GM12878 (cell line): ENCODE measurements at regions not wholly inside any gene's neighbourhood (a gene's known extent, or its start where the extent isn't known, plus 50 kb on each side); places are given as distances from the start of the nearest gene placed in this dataset.

Experiments used
- ATAC-seq: fragments of 200-7000 bp; cut with Tn5 transposase; 3 replicates; pipeline ENCODE4 v1.9.1; 2020; ENCODE audit warnings: mild to moderate bottlenecking, moderate library complexity
- BruUV-seq: library from RNA; stranded (reverse); fragments of 400-500 nt; replicated peaks from 2 replicates; lab custom pipeline; 2021; lab: Mats Ljungman, UMichigan
- CTCF ChIA-PET: fragments of 300-600 bp; sonication (Branson Sonifier 250); formaldehyde crosslinking; extraction: SDS; loops from one replicate; lab custom pipeline; 2021; ENCODE audit warnings: inconsistent platforms; lab: Yijun Ruan, JAX
- POLR2A ChIA-PET: fragments of 350-600 bp; formaldehyde crosslinking; extraction: SDS; loops from one replicate; lab custom pipeline; 2021; ENCODE audit warnings: inconsistent platforms; lab: Charles Lee
- RAD21 ChIA-PET: fragments of 300-600 bp; sonication (Branson Sonifier 250); formaldehyde crosslinking; loops from one replicate; lab custom pipeline; 2023; ENCODE audit warnings: antibody characterized with exemption; ENCODE audit not compliant: unreplicated experiment; lab: Charles Lee
- SMC1A ChIA-PET: fragments of 300-600 bp; sonication (Branson Sonifier 250); formaldehyde crosslinking; loops from one replicate; lab custom pipeline; 2023; ENCODE audit not compliant: unreplicated experiment, uncharacterized antibody; lab: Charles Lee
- DNase-seq: peaks from one replicate; pipeline ENCODE4 v3.0.0-alpha.2; 2011; ENCODE audit warnings: low read depth, low spot score
- FAIRE-seq: peaks from 3 replicates; lab custom pipeline; 2011; peaks lifted over from hg19 to GRCh38; lab: Jason Lieb, UNC
- H2AFZ ChIP-seq: 2 replicates; pipeline ENCODE4 v1.6.0; 2011; ENCODE audit warnings: low read depth, low read length, control low read depth; ENCODE audit not compliant: control insufficient read depth
- H3K27ac ChIP-seq: 2 replicates; pipeline ENCODE4 v1.5.1; 2011; ENCODE audit warnings: control low read depth; ENCODE audit not compliant: control insufficient read depth, insufficient read depth
- H3K27me3 ChIP-seq, 2 experiments: replicated peaks in 1 of 2; 2 replicates each; pipeline versions ENCODE4 v1.6.0 to v1.6.1; 2011; ENCODE audit warnings: low read length in 1 of 2; ENCODE audit not compliant: control insufficient read depth in 2 of 2, insufficient read depth in 2 of 2
- H3K36me3 ChIP-seq, 2 experiments: 2 replicates each; pipeline ENCODE4 v1.5.1; 2011; ENCODE audit warnings: low read length in 1 of 2; ENCODE audit not compliant: control insufficient read depth in 2 of 2, insufficient read depth in 2 of 2
- H3K4me1 ChIP-seq: 2 replicates; pipeline ENCODE4 v1.6.1; 2011; ENCODE audit warnings: mild to moderate bottlenecking, low read length, moderate library complexity, mixed read lengths; ENCODE audit not compliant: control insufficient read depth, insufficient read depth
- H3K4me2 ChIP-seq: 2 replicates; pipeline ENCODE4 v1.6.0; 2011; ENCODE audit warnings: control low read depth; ENCODE audit not compliant: control insufficient read depth, insufficient read depth
- H3K4me3 ChIP-seq: fragments of 200-600 bp; sonication (generic); 2 replicates; pipeline ENCODE4 v1.5.1; 2016
- H3K79me2 ChIP-seq: 2 replicates; pipeline ENCODE4 v1.6.0; 2011; ENCODE audit warnings: low read length; ENCODE audit not compliant: control insufficient read depth, insufficient read depth
- H3K9ac ChIP-seq: 2 replicates; pipeline ENCODE4 v1.8.0; 2011; ENCODE audit warnings: low read length, control low read depth, mixed read lengths; ENCODE audit not compliant: control insufficient read depth, insufficient read depth
- H3K9me3 ChIP-seq: replicated peaks from 3 replicates; pipeline ENCODE4 v1.5.1; 2011; ENCODE audit warnings: mild to moderate bottlenecking, low read length; ENCODE audit not compliant: control insufficient read depth, insufficient read depth
- H4K20me1 ChIP-seq: 2 replicates; pipeline ENCODE4 v1.6.0; 2011; ENCODE audit not compliant: control insufficient read depth, insufficient read depth
- CREM ChIP-seq: IDR thresholded peaks from 2 replicates; pipeline ENCODE4 v1.6.1; 2014; ENCODE audit warnings: antibody characterized with exemption, low read depth
- ELK1 ChIP-seq: IDR thresholded peaks from 2 replicates; pipeline ENCODE4 v1.6.1; 2012; ENCODE audit warnings: low read depth, low read length, improper control_type of control experiment
- ESRRA ChIP-seq: IDR thresholded peaks from 2 replicates; pipeline ENCODE4 v1.6.1; 2012; ENCODE audit warnings: mild to moderate bottlenecking, low read length, improper control_type of control experiment
- IRF5 ChIP-seq: fragments of 450-650 bp; IDR thresholded peaks from 2 replicates; pipeline ENCODE4 v1.6.1; 2017; ENCODE audit warnings: borderline replicate concordance
- KAT2A ChIP-seq: conservative IDR thresholded peaks from 2 replicates; pipeline ENCODE4 v1.6.1; 2011; ENCODE audit warnings: low read depth, low read length; ENCODE audit not compliant: control insufficient read depth
- NBN ChIP-seq: fragments of 450-650 bp; IDR thresholded peaks from 2 replicates; pipeline ENCODE4 v1.6.1; 2016
- SPI1 ChIP-seq: IDR thresholded peaks from 2 replicates; pipeline ENCODE4 v1.6.1; 2011; ENCODE audit warnings: low read depth, mild to moderate bottlenecking, low read length, moderate library complexity, borderline replicate concordance; ENCODE audit not compliant: insufficient read depth
- SUPT20H ChIP-seq: IDR thresholded peaks from 2 replicates; pipeline ENCODE4 v1.6.1; 2011; ENCODE audit warnings: low read depth, mild to moderate bottlenecking, low read length, moderate library complexity, borderline replicate concordance; ENCODE audit not compliant: control insufficient read depth
- TAF1 ChIP-seq: IDR thresholded peaks from 2 replicates; pipeline ENCODE4 v1.6.1; 2011; ENCODE audit warnings: mild to moderate bottlenecking, low read depth, low read length, borderline replicate concordance
- TARDBP ChIP-seq: IDR thresholded peaks from 2 replicates; pipeline ENCODE4 v1.6.1; 2016; ENCODE audit warnings: borderline replicate concordance
- USF2 ChIP-seq: IDR thresholded peaks from 2 replicates; pipeline ENCODE4 v1.6.1; 2011; ENCODE audit warnings: low read depth, low read length, improper control_type of control experiment, borderline replicate concordance
- ZNF207 ChIP-seq: fragments of 450-650 bp; IDR thresholded peaks from 2 replicates; pipeline ENCODE4 v1.6.1; 2014; ENCODE audit warnings: antibody characterized with exemption, mild to moderate bottlenecking, borderline replicate concordance
- WGBS: methylation state at CpG from one replicate; pipeline ENCODE4 v1.1.6; 2016; ENCODE audit warnings: low lambda C conversion rate; ENCODE audit not compliant: insufficient replicate concordance, insufficient coverage; ENCODE audit errors: missing lambda C conversion rate; 5-methylcytosine and 5-hydroxymethylcytosine counted together
- in situ Hi-C: fragments of 300-500 bp; cut with MboI; formaldehyde crosslinking; loops from 9 replicates; pipeline ENCODE4 v1.14.3; 2018; ENCODE audit warnings: mixed read lengths
- intact Hi-C: fragments of 100-400 bp; cut with micrococcal nuclease; formaldehyde crosslinking; loops from one replicate; pipeline ENCODE4 v1.14.2; 2022; ENCODE audit not compliant: unreplicated experiment

- TF ChIP-seq IRF5 = no peak
- no peak for TF ChIP-seq TAF1
- no peak for TF ChIP-seq TARDBP
- no peak for TF ChIP-seq KAT2A
Measured at GRCh38 chr9:91483189-91483691, 59.6 kb upstream of the NFIL3 start (continued).

GRCh38 chr9:91481972-91482371 lies 58.3 kb upstream of the NFIL3 start:
- no peak overlapping the region for H3K9ac ChIP-seq
- DNase-seq = no peak
- in situ Hi-C loops = no loop called here
- BruUV-seq = no TSS peak
- no peaks in the 10 kb centered on the region; the same call in 2 of the 3 replicates for H3K9me3 ChIP-seq
- SMC1A ChIA-PET = no interaction called here
- no peak overlapping the region for H3K4me2 ChIP-seq
- TF ChIP-seq SUPT20H (no peak), ELK1 (no peak), USF2 (no peak), ESRRA (no peak), SPI1 (no peak), CREM (no peak), ZNF207 (no peak), NBN (no peak)
- TF ChIP-seq, all 136 proteins: peak for 0
- Histone ChIP-seq H3K79me2 (no peaks in the 10 kb centered on the region), H3K27me3 (no peaks in the 10 kb centered on the region; a peak in 1 of 4 replicates), H3K27ac (no peak overlapping the region), H3K4me1 (no peaks in the 10 kb centered on the region), H4K20me1 (no peaks in the 10 kb centered on the region), H3K36me3 (no peaks in the 10 kb centered on the region; a peak in 1 of 4 replicates), H2AFZ (no peak overlapping the region), H3K4me3 (no peak overlapping the region)
- FAIRE-seq (no peak), ATAC-seq (no peak)
- RAD21 ChIA-PET = no interaction called here
- POLR2A ChIA-PET = no interaction called here
- intact Hi-C loops = no loop called here
- CTCF ChIA-PET = no interaction called here
- WGBS = 63% methylated on average over 5 of the region's 5 CpGs
